Loucy (cell line): ENCODE measurements at regions not wholly inside any gene's neighbourhood (a gene's known extent, or its start where the extent isn't known, plus 50 kb on each side); places are given as distances from the start of the nearest gene placed in this dataset.

Experiments
- EZH2phosphoT487 ChIP-seq: fragments of 200-600 bp; IDR thresholded peaks from 2 replicates; pipeline ENCODE4 v1.6.1; 2018; ENCODE audit warnings: antibody characterized with exemption, mild to moderate bottlenecking, moderate library complexity, borderline replicate concordance
- TF ChIP-seq, protein P1 (sequence below): fragments of 200-600 bp; sonication (generic); conservative IDR thresholded peaks from 2 replicates; pipeline ENCODE4 v1.5.1; 2014; ENCODE audit warnings: mild to moderate bottlenecking, antibody characterized with exemption, low read length

DNA sequence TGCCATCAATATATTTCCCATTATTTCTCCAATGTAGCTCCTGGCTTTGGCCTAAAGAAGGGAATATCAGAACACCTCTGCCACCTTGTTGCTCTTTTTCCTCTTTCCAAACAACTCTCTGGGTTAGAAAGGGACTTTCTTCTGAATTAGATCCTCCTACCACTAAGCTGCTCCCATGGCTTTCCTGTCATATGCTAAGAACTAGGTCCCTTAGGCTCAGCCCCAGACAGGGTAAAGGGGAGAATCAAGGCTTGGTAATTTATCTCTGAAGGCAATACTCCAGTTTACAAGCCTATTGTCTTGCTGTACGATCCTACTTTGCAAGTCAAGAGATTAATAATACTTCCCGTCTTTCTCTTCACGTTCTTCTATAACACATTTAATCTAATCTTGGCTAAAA, 373.2 kb upstream of the DAB1 start:
- no peak for TF ChIP-seq EZH2phosphoT487
- TF ChIP-seq, protein P1, sequence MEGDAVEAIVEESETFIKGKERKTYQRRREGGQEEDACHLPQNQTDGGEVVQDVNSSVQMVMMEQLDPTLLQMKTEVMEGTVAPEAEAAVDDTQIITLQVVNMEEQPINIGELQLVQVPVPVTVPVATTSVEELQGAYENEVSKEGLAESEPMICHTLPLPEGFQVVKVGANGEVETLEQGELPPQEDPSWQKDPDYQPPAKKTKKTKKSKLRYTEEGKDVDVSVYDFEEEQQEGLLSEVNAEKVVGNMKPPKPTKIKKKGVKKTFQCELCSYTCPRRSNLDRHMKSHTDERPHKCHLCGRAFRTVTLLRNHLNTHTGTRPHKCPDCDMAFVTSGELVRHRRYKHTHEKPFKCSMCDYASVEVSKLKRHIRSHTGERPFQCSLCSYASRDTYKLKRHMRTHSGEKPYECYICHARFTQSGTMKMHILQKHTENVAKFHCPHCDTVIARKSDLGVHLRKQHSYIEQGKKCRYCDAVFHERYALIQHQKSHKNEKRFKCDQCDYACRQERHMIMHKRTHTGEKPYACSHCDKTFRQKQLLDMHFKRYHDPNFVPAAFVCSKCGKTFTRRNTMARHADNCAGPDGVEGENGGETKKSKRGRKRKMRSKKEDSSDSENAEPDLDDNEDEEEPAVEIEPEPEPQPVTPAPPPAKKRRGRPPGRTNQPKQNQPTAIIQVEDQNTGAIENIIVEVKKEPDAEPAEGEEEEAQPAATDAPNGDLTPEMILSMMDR = no peak
